ENCODE measurements at regions not wholly inside any gene's neighbourhood (a gene's known extent, or its start where the extent isn't known, plus 50 kb on each side); places are given as distances from the start of the nearest gene placed in this dataset.

GRCh38 chr9:1384816-1385215, 334.7 kb downstream of the DMRT2 start:
- intact Hi-C loops (cut with micrococcal nuclease) = no loop called here
- ATAC-seq = no peak

GRCh38 chr9:1386420-1386819, 336.3 kb downstream of the DMRT2 start:
- intact Hi-C loops (cut with micrococcal nuclease) = no loop called here
- ATAC-seq (no peak), DNase-seq (no peak)

More at GRCh38 chr9:1384816-1385215, 334.7 kb downstream of the DMRT2 start:
- no peak for DNase-seq

GRCh38 chr9:1388216-1388615, 338.1 kb downstream of the DMRT2 start:
- DNase-seq (no peak), ATAC-seq (no peak)
- intact Hi-C loops (cut with micrococcal nuclease) = no loop called here

- no peak for DNase-seq
- intact Hi-C loops (cut with micrococcal nuclease) = no loop called here
- no peak for ATAC-seq
These were observed 350.8 kb downstream of the DMRT2 start for GRCh38 chr9:1400983-1401382.

- ATAC-seq (no peak), DNase-seq (no peak)
- intact Hi-C loops (cut with micrococcal nuclease) = no loop called here
These were observed 354.8 kb downstream of the DMRT2 start for GRCh38 chr9:1404940-1405339.

- ATAC-seq (no peak), DNase-seq (no peak)
- intact Hi-C loops (cut with micrococcal nuclease) = no loop called here
These were observed 361.7 kb downstream of the DMRT2 start for GRCh38 chr9:1411826-1412225.

- no peak for DNase-seq
- ATAC-seq = no peak
- intact Hi-C loops (cut with micrococcal nuclease) = no loop called here
These were observed 364.6 kb downstream of the DMRT2 start for GRCh38 chr9:1414711-1415131.

- ATAC-seq (no peak), DNase-seq (no peak)
- intact Hi-C loops (cut with micrococcal nuclease) = no loop called here
These were observed 365.0 kb downstream of the DMRT2 start for GRCh38 chr9:1415146-1415545.

GRCh38 chr9:1416261-1416660, 366.1 kb downstream of the DMRT2 start:
- intact Hi-C loops (cut with micrococcal nuclease) = no loop called here
- DNase-seq (no peak), ATAC-seq (no peak)

GRCh38 chr9:1421436-1421835, 371.3 kb downstream of the DMRT2 start:
- intact Hi-C loops (cut with micrococcal nuclease) = no loop called here
- ATAC-seq (no peak), DNase-seq (no peak)

GRCh38 chr9:1427875-1428274, 377.7 kb downstream of the DMRT2 start:
- no peak for DNase-seq
- intact Hi-C loops (cut with micrococcal nuclease) = no loop called here
- peak; percentile 65 for ATAC-seq

- ATAC-seq = peak; percentile 33
- intact Hi-C loops (cut with micrococcal nuclease) = no loop called here
These were observed 379.1 kb downstream of the DMRT2 start for GRCh38 chr9:1429297-1429696.

GRCh38 chr9:1431461-1431860, 381.3 kb downstream of the DMRT2 start:
- intact Hi-C loops (cut with micrococcal nuclease) = no loop called here
- ATAC-seq = no peak
- DNase-seq = no peak

More at GRCh38 chr9:1429297-1429696, 379.1 kb downstream of the DMRT2 start:
- no peak for DNase-seq

GRCh38 chr9:1434052-1434767, 384.1 kb downstream of the DMRT2 start:
- no peak for ATAC-seq
- intact Hi-C loops (cut with micrococcal nuclease) = no loop called here

GRCh38 chr9:1434811-1435210, 384.7 kb downstream of the DMRT2 start:
- no peak for DNase-seq
- intact Hi-C loops (cut with micrococcal nuclease) = no loop called here
- ATAC-seq = no peak

More at GRCh38 chr9:1434052-1434767, 384.1 kb downstream of the DMRT2 start:
- no peak for DNase-seq

GRCh38 chr9:1440256-1440655, 390.1 kb downstream of the DMRT2 start:
- ATAC-seq (no peak), DNase-seq (no peak)
- intact Hi-C loops (cut with micrococcal nuclease) = no loop called here

- intact Hi-C loops (cut with micrococcal nuclease) = no loop called here
- ATAC-seq = no peak
- DNase-seq = no peak
These were observed 391.9 kb downstream of the DMRT2 start for GRCh38 chr9:1442105-1442504.

- intact Hi-C loops (cut with micrococcal nuclease) = no loop called here
- no peak for ATAC-seq
- no peak for DNase-seq
These were observed 393.3 kb downstream of the DMRT2 start for GRCh38 chr9:1443450-1443849.

- intact Hi-C loops (cut with micrococcal nuclease) = no loop called here
- ATAC-seq (no peak), DNase-seq (no peak)
These were observed 396.5 kb downstream of the DMRT2 start for GRCh38 chr9:1446671-1447070.

GRCh38 chr9:1453636-1454035, 403.5 kb downstream of the DMRT2 start:
- intact Hi-C loops (cut with micrococcal nuclease) = no loop called here
- ATAC-seq (no peak), DNase-seq (no peak)

GRCh38 chr9:1454211-1454610, 404.1 kb downstream of the DMRT2 start:
- intact Hi-C loops (cut with micrococcal nuclease) = no loop called here
- DNase-seq = no peak
- ATAC-seq = no peak
